H1 (cell line): ENCODE measurements at regions not wholly inside any gene's neighbourhood (a gene's known extent, or its start where the extent isn't known, plus 50 kb on each side); places are given as distances from the start of the nearest gene placed in this dataset.

Source experiments
- NRF1 ChIP-seq: IDR thresholded peaks from 2 replicates; pipeline ENCODE4 v1.6.1; 2011; ENCODE audit warnings: mild to moderate bottlenecking, low read depth, low read length, improper control_type of control experiment
- POU5F1 ChIP-seq: IDR thresholded peaks from 2 replicates; pipeline ENCODE4 v1.6.1; 2011; ENCODE audit warnings: low read depth, mild to moderate bottlenecking, low read length, moderate library complexity
- SIX5 ChIP-seq: IDR thresholded peaks from 2 replicates; pipeline ENCODE4 v1.6.1; 2011; ENCODE audit warnings: mild to moderate bottlenecking, low read depth, low read length
- SP4 ChIP-seq: IDR thresholded peaks from 2 replicates; pipeline ENCODE4 v1.6.1; 2012; ENCODE audit warnings: low read length, inconsistent platforms
- USF2 ChIP-seq: IDR thresholded peaks from 2 replicates; pipeline ENCODE4 v1.6.1; 2011; ENCODE audit warnings: low read length, improper control_type of control experiment
- YY1 ChIP-seq: IDR thresholded peaks from 2 replicates; pipeline ENCODE4 v1.6.1; 2011; ENCODE audit warnings: low read depth, mild to moderate bottlenecking, low read length
- TF ChIP-seq, protein P1 (sequence below): fragments of 300-600 bp; sonication (generic); IDR thresholded peaks from 2 replicates; pipeline ENCODE4 v1.7.1; 2012; ENCODE audit warnings: low read length, moderate library complexity, mild to moderate bottlenecking, inconsistent platforms; ENCODE audit not compliant: insufficient replicate concordance
- TF ChIP-seq, protein P2 (sequence below): IDR thresholded peaks from 2 replicates; pipeline ENCODE4 v1.6.1; 2012; ENCODE audit warnings: low read length, inconsistent platforms
- TF ChIP-seq, protein P3 (sequence below): IDR thresholded peaks from 2 replicates; pipeline ENCODE4 v1.6.1; 2012; ENCODE audit warnings: inconsistent platforms

DNA sequence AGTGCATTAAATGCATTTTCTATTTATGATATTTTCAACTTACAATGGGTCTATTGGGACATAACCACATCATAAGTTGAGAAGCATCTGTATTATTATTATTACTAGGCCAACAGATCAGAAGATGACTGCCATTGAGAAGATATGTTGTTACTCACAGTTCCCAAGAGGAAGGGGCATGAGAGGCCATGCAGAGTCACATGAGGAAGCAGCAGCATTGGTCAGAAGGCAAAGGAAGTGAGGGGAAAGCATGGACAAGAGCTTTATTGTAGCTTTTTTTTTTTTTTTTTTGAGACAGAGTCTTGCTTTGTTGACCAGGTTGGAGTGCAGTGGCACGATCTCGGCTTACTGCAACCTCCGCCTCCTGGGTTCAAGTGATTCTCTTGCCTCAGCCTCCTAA is 66.2 kb upstream of the LCLAT1 start (continued):
- TF ChIP-seq, protein P1, sequence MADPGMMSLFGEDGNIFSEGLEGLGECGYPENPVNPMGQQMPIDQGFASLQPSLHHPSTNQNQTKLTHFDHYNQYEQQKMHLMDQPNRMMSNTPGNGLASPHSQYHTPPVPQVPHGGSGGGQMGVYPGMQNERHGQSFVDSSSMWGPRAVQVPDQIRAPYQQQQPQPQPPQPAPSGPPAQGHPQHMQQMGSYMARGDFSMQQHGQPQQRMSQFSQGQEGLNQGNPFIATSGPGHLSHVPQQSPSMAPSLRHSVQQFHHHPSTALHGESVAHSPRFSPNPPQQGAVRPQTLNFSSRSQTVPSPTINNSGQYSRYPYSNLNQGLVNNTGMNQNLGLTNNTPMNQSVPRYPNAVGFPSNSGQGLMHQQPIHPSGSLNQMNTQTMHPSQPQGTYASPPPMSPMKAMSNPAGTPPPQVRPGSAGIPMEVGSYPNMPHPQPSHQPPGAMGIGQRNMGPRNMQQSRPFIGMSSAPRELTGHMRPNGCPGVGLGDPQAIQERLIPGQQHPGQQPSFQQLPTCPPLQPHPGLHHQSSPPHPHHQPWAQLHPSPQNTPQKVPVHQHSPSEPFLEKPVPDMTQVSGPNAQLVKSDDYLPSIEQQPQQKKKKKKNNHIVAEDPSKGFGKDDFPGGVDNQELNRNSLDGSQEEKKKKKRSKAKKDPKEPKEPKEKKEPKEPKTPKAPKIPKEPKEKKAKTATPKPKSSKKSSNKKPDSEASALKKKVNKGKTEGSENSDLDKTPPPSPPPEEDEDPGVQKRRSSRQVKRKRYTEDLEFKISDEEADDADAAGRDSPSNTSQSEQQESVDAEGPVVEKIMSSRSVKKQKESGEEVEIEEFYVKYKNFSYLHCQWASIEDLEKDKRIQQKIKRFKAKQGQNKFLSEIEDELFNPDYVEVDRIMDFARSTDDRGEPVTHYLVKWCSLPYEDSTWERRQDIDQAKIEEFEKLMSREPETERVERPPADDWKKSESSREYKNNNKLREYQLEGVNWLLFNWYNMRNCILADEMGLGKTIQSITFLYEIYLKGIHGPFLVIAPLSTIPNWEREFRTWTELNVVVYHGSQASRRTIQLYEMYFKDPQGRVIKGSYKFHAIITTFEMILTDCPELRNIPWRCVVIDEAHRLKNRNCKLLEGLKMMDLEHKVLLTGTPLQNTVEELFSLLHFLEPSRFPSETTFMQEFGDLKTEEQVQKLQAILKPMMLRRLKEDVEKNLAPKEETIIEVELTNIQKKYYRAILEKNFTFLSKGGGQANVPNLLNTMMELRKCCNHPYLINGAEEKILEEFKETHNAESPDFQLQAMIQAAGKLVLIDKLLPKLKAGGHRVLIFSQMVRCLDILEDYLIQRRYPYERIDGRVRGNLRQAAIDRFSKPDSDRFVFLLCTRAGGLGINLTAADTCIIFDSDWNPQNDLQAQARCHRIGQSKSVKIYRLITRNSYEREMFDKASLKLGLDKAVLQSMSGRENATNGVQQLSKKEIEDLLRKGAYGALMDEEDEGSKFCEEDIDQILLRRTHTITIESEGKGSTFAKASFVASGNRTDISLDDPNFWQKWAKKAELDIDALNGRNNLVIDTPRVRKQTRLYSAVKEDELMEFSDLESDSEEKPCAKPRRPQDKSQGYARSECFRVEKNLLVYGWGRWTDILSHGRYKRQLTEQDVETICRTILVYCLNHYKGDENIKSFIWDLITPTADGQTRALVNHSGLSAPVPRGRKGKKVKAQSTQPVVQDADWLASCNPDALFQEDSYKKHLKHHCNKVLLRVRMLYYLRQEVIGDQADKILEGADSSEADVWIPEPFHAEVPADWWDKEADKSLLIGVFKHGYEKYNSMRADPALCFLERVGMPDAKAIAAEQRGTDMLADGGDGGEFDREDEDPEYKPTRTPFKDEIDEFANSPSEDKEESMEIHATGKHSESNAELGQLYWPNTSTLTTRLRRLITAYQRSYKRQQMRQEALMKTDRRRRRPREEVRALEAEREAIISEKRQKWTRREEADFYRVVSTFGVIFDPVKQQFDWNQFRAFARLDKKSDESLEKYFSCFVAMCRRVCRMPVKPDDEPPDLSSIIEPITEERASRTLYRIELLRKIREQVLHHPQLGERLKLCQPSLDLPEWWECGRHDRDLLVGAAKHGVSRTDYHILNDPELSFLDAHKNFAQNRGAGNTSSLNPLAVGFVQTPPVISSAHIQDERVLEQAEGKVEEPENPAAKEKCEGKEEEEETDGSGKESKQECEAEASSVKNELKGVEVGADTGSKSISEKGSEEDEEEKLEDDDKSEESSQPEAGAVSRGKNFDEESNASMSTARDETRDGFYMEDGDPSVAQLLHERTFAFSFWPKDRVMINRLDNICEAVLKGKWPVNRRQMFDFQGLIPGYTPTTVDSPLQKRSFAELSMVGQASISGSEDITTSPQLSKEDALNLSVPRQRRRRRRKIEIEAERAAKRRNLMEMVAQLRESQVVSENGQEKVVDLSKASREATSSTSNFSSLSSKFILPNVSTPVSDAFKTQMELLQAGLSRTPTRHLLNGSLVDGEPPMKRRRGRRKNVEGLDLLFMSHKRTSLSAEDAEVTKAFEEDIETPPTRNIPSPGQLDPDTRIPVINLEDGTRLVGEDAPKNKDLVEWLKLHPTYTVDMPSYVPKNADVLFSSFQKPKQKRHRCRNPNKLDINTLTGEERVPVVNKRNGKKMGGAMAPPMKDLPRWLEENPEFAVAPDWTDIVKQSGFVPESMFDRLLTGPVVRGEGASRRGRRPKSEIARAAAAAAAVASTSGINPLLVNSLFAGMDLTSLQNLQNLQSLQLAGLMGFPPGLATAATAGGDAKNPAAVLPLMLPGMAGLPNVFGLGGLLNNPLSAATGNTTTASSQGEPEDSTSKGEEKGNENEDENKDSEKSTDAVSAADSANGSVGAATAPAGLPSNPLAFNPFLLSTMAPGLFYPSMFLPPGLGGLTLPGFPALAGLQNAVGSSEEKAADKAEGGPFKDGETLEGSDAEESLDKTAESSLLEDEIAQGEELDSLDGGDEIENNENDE, result no peak
- TF ChIP-seq POU5F1, result no peak
- no peak for TF ChIP-seq YY1
- no peak for TF ChIP-seq NRF1
- TF ChIP-seq USF2, result no peak
- TF ChIP-seq, protein P2, sequence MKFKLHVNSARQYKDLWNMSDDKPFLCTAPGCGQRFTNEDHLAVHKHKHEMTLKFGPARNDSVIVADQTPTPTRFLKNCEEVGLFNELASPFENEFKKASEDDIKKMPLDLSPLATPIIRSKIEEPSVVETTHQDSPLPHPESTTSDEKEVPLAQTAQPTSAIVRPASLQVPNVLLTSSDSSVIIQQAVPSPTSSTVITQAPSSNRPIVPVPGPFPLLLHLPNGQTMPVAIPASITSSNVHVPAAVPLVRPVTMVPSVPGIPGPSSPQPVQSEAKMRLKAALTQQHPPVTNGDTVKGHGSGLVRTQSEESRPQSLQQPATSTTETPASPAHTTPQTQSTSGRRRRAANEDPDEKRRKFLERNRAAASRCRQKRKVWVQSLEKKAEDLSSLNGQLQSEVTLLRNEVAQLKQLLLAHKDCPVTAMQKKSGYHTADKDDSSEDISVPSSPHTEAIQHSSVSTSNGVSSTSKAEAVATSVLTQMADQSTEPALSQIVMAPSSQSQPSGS, result no peak
- TF ChIP-seq SIX5, result no peak
- TF ChIP-seq SP4, result no peak
- TF ChIP-seq, protein P3, sequence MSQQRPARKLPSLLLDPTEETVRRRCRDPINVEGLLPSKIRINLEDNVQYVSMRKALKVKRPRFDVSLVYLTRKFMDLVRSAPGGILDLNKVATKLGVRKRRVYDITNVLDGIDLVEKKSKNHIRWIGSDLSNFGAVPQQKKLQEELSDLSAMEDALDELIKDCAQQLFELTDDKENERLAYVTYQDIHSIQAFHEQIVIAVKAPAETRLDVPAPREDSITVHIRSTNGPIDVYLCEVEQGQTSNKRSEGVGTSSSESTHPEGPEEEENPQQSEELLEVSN, result no peak
